ENCODE measurements at regions not wholly inside any gene's neighbourhood (a gene's known extent, or its start where the extent isn't known, plus 50 kb on each side); places are given as distances from the start of the nearest gene placed in this dataset.

GRCh38 chr1:34315974-34316373 is 139.3 kb downstream of the C1orf94 start:
- H3K27ac ChIP-seq: no peak overlapping the region
- TF ChIP-seq POLR2A (IDR thresholded peaks at IDR 0.05) (no peak), POLR2AphosphoS5 (IDR thresholded peaks at IDR 0.05) (no peak), CTCF (IDR thresholded peaks at IDR 0.05) (no peak), EP300 (IDR thresholded peaks at IDR 0.05) (no peak)
- no peak overlapping the region for H3K4me3 ChIP-seq
- H3K9me3 ChIP-seq: no peaks in the 10 kb centered on the region
- no peaks in the 10 kb centered on the region for H3K36me3 ChIP-seq
- no peak for DNase-seq (ENCODE audit: low spot score in 2 of 2)
- H3K4me1 ChIP-seq: no peaks in the 10 kb centered on the region
- no peaks in the 10 kb centered on the region for H3K27me3 ChIP-seq
- 85% methylated on average over 1 of the region's 1 CpG for WGBS

GRCh38 chr1:34316773-34317172 is 140.1 kb downstream of the C1orf94 start:
- no peaks in the 10 kb centered on the region for H3K9me3 ChIP-seq
- H3K36me3 ChIP-seq: no peaks in the 10 kb centered on the region
- H3K4me3 ChIP-seq: no peak overlapping the region
- no peak for DNase-seq (ENCODE audit: low spot score in 2 of 2)
- H3K4me1 ChIP-seq: no peaks in the 10 kb centered on the region
- no peaks in the 10 kb centered on the region for H3K27me3 ChIP-seq
- no peak overlapping the region for H3K27ac ChIP-seq
- TF ChIP-seq EP300 (IDR thresholded peaks at IDR 0.05) (no peak), CTCF (IDR thresholded peaks at IDR 0.05) (no peak), POLR2A (IDR thresholded peaks at IDR 0.05) (no peak), POLR2AphosphoS5 (IDR thresholded peaks at IDR 0.05) (no peak)

GRCh38 chr1:34319218-34319617 is 142.5 kb downstream of the C1orf94 start:
- H3K4me1 ChIP-seq: no peaks in the 10 kb centered on the region
- 60% methylated on average over 4 of the region's 4 CpGs for WGBS

GRCh38 chr1:34320053-34320669 is 143.5 kb downstream of the C1orf94 start:
- no peak overlapping the region for H3K4me3 ChIP-seq
- H3K36me3 ChIP-seq: no peaks in the 10 kb centered on the region
- no peaks in the 10 kb centered on the region for H3K9me3 ChIP-seq
- no peaks in the 10 kb centered on the region for H3K27me3 ChIP-seq
- no peak for DNase-seq (ENCODE audit: low spot score in 2 of 2)
- TF ChIP-seq POLR2A (IDR thresholded peaks at IDR 0.05): no peak
- TF ChIP-seq POLR2AphosphoS5 (IDR thresholded peaks at IDR 0.05): no peak
- TF ChIP-seq EP300 (IDR thresholded peaks at IDR 0.05): no peak
- TF ChIP-seq CTCF (IDR thresholded peaks at IDR 0.05): no peak
- no peak overlapping the region for H3K27ac ChIP-seq
- WGBS: 56% methylated on average over 1 of the region's 1 CpG
- H3K4me1 ChIP-seq: no peaks in the 10 kb centered on the region

More at GRCh38 chr1:34319218-34319617, 142.5 kb downstream of the C1orf94 start:
- H3K4me3 ChIP-seq: no peak overlapping the region
- TF ChIP-seq POLR2A (IDR thresholded peaks at IDR 0.05): no peak
- no peaks in the 10 kb centered on the region for H3K9me3 ChIP-seq
- no peaks in the 10 kb centered on the region for H3K36me3 ChIP-seq
- DNase-seq (ENCODE audit: low spot score in 2 of 2): no peak
- no peaks in the 10 kb centered on the region for H3K27me3 ChIP-seq
- no peak overlapping the region for H3K27ac ChIP-seq

- WGBS: no CpG with 5 or more reads among the region's 3 CpGs
- H3K4me1 ChIP-seq: peaks cover under 1% of the 10 kb centered on the region
- TF ChIP-seq POLR2AphosphoS5 (IDR thresholded peaks at IDR 0.05) (no peak), POLR2A (IDR thresholded peaks at IDR 0.05) (no peak), CTCF (IDR thresholded peaks at IDR 0.05) (no peak), EP300 (IDR thresholded peaks at IDR 0.05) (no peak)
- no peaks in the 10 kb centered on the region for H3K36me3 ChIP-seq
- no peak for DNase-seq (ENCODE audit: low spot score in 2 of 2)
- no peak overlapping the region for H3K4me3 ChIP-seq
- no peaks in the 10 kb centered on the region for H3K9me3 ChIP-seq
- H3K27ac ChIP-seq: no peak overlapping the region
- H3K27me3 ChIP-seq: peaks cover 10% of the 10 kb centered on the region
Measured at GRCh38 chr1:34322969-34323368, 146.3 kb downstream of the C1orf94 start.
